Transverse colon (tissue), 4 donors: ENCODE measurements at regions not wholly inside any gene's neighbourhood (a gene's known extent, or its start where the extent isn't known, plus 50 kb on each side); places are given as distances from the start of the nearest gene placed in this dataset.

Source experiments
- DNase-seq: peaks from one replicate; pipeline ENCODE4 v3.0.0-alpha.2; 2019
- H3K27ac ChIP-seq, 4 donors: fragments of 200-600 bp; sonication (generic); 2 replicates each; pipeline ENCODE4 v1.5.1; 2016 to 2018; ENCODE audit warnings: inconsistent platforms in 4 of 4
- H3K27me3 ChIP-seq: fragments of 200-600 bp; sonication (generic); 2 replicates; pipeline ENCODE4 v1.5.1; 2017; ENCODE audit warnings: inconsistent platforms
- H3K36me3 ChIP-seq, 4 donors: fragments of 200-600 bp; sonication (generic); 2 replicates each; pipeline ENCODE4 v1.5.1; 2017 to 2019; ENCODE audit warnings: inconsistent platforms in 4 of 4
- H3K4me1 ChIP-seq, 4 donors: fragments of 200-600 bp; sonication (generic); 2 replicates each; pipeline ENCODE4 v1.5.1; 2017 to 2020; ENCODE audit warnings: inconsistent platforms in 4 of 4
- H3K4me3 ChIP-seq, 4 donors: fragments of 200-600 bp; sonication (generic); 1 replicate in 1 of 4; 2 replicates in 3 of 4; pipeline versions ENCODE4 v1.5.1 to v1.6.1; 2017 to 2019; ENCODE audit warnings: inconsistent platforms in 4 of 4
- H3K9me3 ChIP-seq, 2 donors: fragments of 200-600 bp; sonication (generic); 2 replicates each; pipeline ENCODE4 v1.5.1; 2017 to 2019; ENCODE audit warnings: inconsistent platforms in 2 of 2
- EP300 ChIP-seq: sonication (generic); formaldehyde crosslinking; IDR thresholded peaks from one replicate; pipeline ENCODE4 v1.6.1; 2017; ENCODE audit warnings: antibody characterized with exemption, low read depth
- POLR2A ChIP-seq: fragments of 450-650 bp; IDR thresholded peaks from one replicate; pipeline ENCODE4 v1.6.1; 2016; ENCODE audit warnings: antibody characterized with exemption, mild to moderate bottlenecking, moderate library complexity
- POLR2AphosphoS5 ChIP-seq, 3 donors: sonication (generic); formaldehyde crosslinking; IDR thresholded peaks; one replicate each; pipeline ENCODE4 v1.6.1; 2016; ENCODE audit warnings: antibody characterized with exemption in 3 of 3
- WGBS, 2 donors: methylation state at CpG; one replicate each; pipeline ENCODE4 v1.1.5; 2018; ENCODE audit warnings: low coverage in 1 of 2; 5-methylcytosine and 5-hydroxymethylcytosine counted together
- in situ Hi-C, 4 donors: fragments of 200-750 bp; cut with MboI; loops; one replicate each; pipeline versions ENCODE4 v1.15.0 to v1.15.1; 2017; ENCODE audit warnings: low sequenced_read_pairs in 3 of 4, low pct_ligation_motif_present in 1 of 4, low pct_unique_long_range_greater_than_20kb in 1 of 4
- intact Hi-C: fragments of 100-400 bp; cut with DNase I; formaldehyde crosslinking; loops from one replicate; pipeline ENCODE4 v1.15.1; 2023; ENCODE audit warnings: low total_unique reads
- TF ChIP-seq, protein P1 (sequence below), 5 experiments: fragments of 200-600 bp in 3 of 5; fragments of 450-650 bp in 2 of 5; sonication (generic) in 3 of 5; IDR thresholded peaks; 1 replicate in 2 of 5; 2 replicates in 3 of 5; pipeline ENCODE4 v1.5.1; 2016 to 2017; ENCODE audit warnings: antibody characterized with exemption in 5 of 5, inconsistent platforms in 3 of 5, mild to moderate bottlenecking in 2 of 5, moderate library complexity in 1 of 5

DNA sequence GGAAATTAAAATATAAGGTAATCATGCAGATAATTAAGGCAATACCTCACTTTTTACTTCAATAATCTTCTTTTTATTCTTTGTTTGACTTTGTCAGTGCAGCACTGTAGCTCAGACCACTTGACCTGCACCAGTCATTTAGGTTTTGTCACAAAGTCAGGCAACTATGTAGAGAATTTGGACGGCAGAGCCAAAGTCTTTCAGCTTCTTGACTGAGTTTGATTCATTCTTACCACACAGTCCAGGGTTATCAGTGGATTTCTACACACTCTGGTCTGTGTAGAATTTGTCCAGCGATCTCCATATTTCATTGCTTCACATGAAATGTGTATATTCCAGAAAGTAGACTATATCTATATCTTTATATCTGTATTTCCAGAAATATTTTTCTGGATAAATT, 107.3 kb downstream of the TFAP2B start:
- intact Hi-C loops, result no loop called here
- no peak overlapping the region for H3K27ac ChIP-seq
- 66 to 81% methylated on average over 2 of the region's 2 CpGs for WGBS, 2 donors

DNA sequence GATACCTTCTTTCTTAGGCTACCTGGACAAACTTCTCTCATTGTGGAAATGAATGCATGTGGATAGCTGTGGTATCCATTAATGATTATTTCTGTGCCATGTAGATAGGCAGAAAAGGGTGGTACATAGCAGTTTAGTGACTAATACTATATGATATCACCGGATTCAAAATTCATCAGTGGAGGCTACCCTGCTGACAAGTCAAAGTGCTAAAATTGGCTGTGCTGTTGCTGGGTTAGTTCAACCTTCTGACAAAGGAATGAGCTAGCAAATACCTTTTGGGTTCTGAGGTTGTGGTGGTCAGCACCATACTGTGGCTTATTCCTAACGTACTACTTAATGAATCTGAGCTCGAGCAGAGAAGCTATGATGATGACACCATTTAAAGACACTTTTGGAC, 109.1 kb downstream of the TFAP2B start:
- H3K9me3 ChIP-seq, result no peaks in the 10 kb centered on the region
- TF ChIP-seq, protein P1, sequence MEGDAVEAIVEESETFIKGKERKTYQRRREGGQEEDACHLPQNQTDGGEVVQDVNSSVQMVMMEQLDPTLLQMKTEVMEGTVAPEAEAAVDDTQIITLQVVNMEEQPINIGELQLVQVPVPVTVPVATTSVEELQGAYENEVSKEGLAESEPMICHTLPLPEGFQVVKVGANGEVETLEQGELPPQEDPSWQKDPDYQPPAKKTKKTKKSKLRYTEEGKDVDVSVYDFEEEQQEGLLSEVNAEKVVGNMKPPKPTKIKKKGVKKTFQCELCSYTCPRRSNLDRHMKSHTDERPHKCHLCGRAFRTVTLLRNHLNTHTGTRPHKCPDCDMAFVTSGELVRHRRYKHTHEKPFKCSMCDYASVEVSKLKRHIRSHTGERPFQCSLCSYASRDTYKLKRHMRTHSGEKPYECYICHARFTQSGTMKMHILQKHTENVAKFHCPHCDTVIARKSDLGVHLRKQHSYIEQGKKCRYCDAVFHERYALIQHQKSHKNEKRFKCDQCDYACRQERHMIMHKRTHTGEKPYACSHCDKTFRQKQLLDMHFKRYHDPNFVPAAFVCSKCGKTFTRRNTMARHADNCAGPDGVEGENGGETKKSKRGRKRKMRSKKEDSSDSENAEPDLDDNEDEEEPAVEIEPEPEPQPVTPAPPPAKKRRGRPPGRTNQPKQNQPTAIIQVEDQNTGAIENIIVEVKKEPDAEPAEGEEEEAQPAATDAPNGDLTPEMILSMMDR (IDR thresholded peaks at IDR 0.05), result no peak
- no peak for TF ChIP-seq POLR2A
- TF ChIP-seq EP300, result no peak
- TF ChIP-seq POLR2AphosphoS5 (IDR thresholded peaks at IDR 0.05), result no peak
- 50 to 77% methylated on average over 2 to 3 of the region's 3 CpGs for WGBS, 2 donors
- in situ Hi-C loops, result no loop called here
- no peak overlapping the region for H3K4me3 ChIP-seq
- intact Hi-C loops, result no loop called here
- no peak for DNase-seq
- no peaks in the 10 kb centered on the region for H3K4me1 ChIP-seq
- H3K27ac ChIP-seq, result no peak overlapping the region
- no peaks in the 10 kb centered on the region for H3K27me3 ChIP-seq
- no peaks in the 10 kb centered on the region for H3K36me3 ChIP-seq

More for the DNA sequence above, 107.3 kb downstream of the TFAP2B start:
- DNase-seq, result no peak
- H3K27me3 ChIP-seq, result no peaks in the 10 kb centered on the region
- TF ChIP-seq EP300 (no peak), POLR2A (no peak)
- TF ChIP-seq, protein P1 (IDR thresholded peaks at IDR 0.05), result no peak
- H3K9me3 ChIP-seq, result peaks cover 3 to 6% of the 10 kb centered on the region in 2 donors
- no peaks in the 10 kb centered on the region for H3K36me3 ChIP-seq
- no peaks in the 10 kb centered on the region for H3K4me1 ChIP-seq
- in situ Hi-C loops, result no loop called here
- H3K4me3 ChIP-seq, result no peak overlapping the region

DNA sequence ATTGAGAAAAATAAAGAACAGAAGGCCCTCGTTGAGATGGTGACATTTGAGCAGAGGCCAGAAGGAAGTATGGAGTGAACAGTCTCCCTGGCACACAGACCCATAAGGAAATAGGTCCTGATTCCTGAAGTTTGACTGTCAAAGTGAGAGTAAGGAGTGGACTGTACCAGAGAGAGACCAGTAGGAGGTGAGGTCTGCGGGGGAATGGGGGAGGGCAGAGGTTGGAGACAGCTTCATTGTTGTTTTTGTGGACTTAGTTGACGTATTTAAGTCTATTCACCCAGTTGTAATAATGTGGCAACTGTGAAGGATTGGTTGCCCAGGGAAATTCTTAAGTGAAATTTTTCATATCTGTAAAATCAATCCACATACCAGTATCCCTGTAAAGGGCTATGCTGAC, 110.7 kb downstream of the TFAP2B start:
- WGBS, 2 donors, result 46 to 68% methylated on average over 2 to 3 of the region's 3 CpGs
- Histone ChIP-seq H3K4me3 (no peak overlapping the region), H3K36me3 (no peaks in the 10 kb centered on the region), H3K27me3 (no peaks in the 10 kb centered on the region), H3K4me1 (no peaks in the 10 kb centered on the region), H3K9me3 (no peaks in the 10 kb centered on the region), H3K27ac (no peak overlapping the region)
- in situ Hi-C loops (no loop called here), intact Hi-C loops (no loop called here)
- TF ChIP-seq POLR2A (no peak), POLR2AphosphoS5 (IDR thresholded peaks at IDR 0.05) (no peak), EP300 (no peak)
- TF ChIP-seq, protein P1 (IDR thresholded peaks at IDR 0.05), result no peak
- DNase-seq, result no peak

DNA sequence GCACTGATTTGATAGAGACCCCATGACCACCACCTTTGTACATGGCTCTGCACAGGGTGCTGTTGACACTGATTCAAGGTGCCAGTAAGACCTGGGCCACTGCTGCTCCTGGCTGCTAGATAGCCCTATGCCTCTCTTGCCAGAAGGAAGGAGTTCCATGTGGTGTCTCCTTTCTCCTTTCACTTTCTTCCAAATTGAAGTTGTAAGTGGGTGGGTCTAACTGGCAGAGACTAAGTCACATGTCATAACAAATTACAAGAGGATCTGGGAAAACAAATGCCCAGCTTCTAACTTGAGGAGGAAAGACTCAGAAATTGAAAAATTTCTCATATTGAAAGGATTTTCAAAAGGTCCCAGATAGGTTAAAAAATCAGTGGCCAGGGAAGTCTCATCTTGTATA, 116.8 kb downstream of the TFAP2B start:
- H3K36me3 ChIP-seq, result no peaks in the 10 kb centered on the region
- no peak overlapping the region for H3K4me3 ChIP-seq
- no peak for TF ChIP-seq POLR2AphosphoS5 (IDR thresholded peaks at IDR 0.05)
- H3K4me1 ChIP-seq, result no peaks in the 10 kb centered on the region
- intact Hi-C loops, result no loop called here
- in situ Hi-C loops, result no loop called here
- no peaks in the 10 kb centered on the region for H3K27me3 ChIP-seq
- no peak for DNase-seq
- H3K9me3 ChIP-seq, result no peaks in the 10 kb centered on the region
- no peak overlapping the region for H3K27ac ChIP-seq

DNA sequence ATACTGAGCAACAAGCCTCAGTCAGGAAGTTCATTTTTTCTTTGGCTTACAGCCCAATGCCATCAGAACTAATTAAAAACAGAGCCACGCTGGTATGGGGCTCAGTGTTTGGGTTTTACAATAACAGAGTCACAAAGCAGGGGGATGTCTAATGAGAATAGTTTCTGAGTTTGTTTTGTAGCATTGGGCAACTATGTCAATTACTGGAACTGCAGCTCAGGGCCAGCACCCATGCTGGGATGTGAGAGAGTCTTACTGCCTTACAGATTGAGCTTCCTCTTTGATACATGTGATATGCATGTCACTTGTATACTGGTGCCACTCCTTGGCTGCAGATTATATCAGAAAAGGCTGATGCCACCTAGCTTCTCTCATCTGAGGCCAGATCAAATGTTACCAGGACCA, 117.6 kb downstream of the TFAP2B start:
- in situ Hi-C loops (no loop called here), intact Hi-C loops (no loop called here)
- Histone ChIP-seq H3K4me3 (no peak overlapping the region), H3K27ac (no peak overlapping the region), H3K9me3 (no peaks in the 10 kb centered on the region), H3K4me1 (no peaks in the 10 kb centered on the region), H3K36me3 (no peaks in the 10 kb centered on the region), H3K27me3 (no peaks in the 10 kb centered on the region)
- DNase-seq, result no peak
- TF ChIP-seq POLR2AphosphoS5 (IDR thresholded peaks at IDR 0.05), result no peak
- no peak for TF ChIP-seq POLR2A
- WGBS, 2 donors, result 4 to 29% methylated on average over 1 of the region's 1 CpG
